OCI-LY3 (cell line): ENCODE measurements at regions not wholly inside any gene's neighbourhood (a gene's known extent, or its start where the extent isn't known, plus 50 kb on each side); places are given as distances from the start of the nearest gene placed in this dataset.

ENCODE experiments used
- CTCF ChIP-seq: fragments of 200-600, 300-600 bp; sonication (generic); IDR thresholded peaks from 2 replicates; pipeline ENCODE4 v1.5.1; 2014; ENCODE audit warnings: antibody characterized with exemption, low read length, low read depth
- EZH2phosphoT487 ChIP-seq: fragments of 200-600 bp; shearing (Covaris generic); IDR thresholded peaks from 2 replicates; pipeline ENCODE4 v1.6.1; 2018; ENCODE audit warnings: antibody characterized with exemption, mixed run types, low read depth

DNA sequence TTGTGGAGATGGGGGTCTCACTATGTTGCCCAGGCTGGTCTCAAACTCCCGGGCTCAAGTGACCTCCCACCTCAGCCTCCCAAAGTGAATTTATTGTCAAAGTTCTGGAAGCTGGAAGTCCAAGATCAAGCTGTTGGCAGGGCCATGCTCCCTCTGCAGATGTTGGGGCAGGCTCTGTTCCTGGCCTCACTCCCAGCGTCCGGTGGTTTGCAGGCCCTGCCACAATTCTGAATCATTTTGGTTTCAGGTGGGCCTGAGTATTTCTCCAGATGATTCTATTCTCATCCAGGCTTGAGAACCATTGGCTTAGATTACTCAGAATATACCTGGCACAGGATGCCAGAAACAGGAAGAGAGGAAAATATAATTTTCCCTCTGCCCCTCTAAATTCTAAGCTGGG lies 737.4 kb downstream of the TNS3 start:
- TF ChIP-seq CTCF, result no peak
- no peak for TF ChIP-seq EZH2phosphoT487
